C4-2B (cell line): ENCODE measurements at regions not wholly inside any gene's neighbourhood (a gene's known extent, or its start where the extent isn't known, plus 50 kb on each side); places are given as distances from the start of the nearest gene placed in this dataset.

Experiments used
- CTCF ChIP-seq: fragments of 450-650 bp; conservative IDR thresholded peaks from 2 replicates; pipeline ENCODE4 v1.5.1; 2017; ENCODE audit warnings: mild to moderate bottlenecking
- ZFX ChIP-seq: fragments of 450-650 bp; IDR thresholded peaks from 2 replicates; pipeline ENCODE4 v1.6.1; 2017

GRCh38 chr3:64393193-64393592, 167.9 kb upstream of the PRICKLE2 start:
- no peak for TF ChIP-seq CTCF
- no peak for TF ChIP-seq ZFX
